WTC11 (cell line): ENCODE measurements at regions not wholly inside any gene's neighbourhood (a gene's known extent, or its start where the extent isn't known, plus 50 kb on each side); places are given as distances from the start of the nearest gene placed in this dataset.

Source experiments
- ATAC-seq: fragments of 200-7000 bp; cut with Tn5 transposase; 2 replicates; pipeline ENCODE4 v1.10.0; 2021; ENCODE audit warnings: mild to moderate bottlenecking, moderate library complexity
- CTCF ChIA-PET: fragments of 300-600 bp; sonication (Branson Sonifier 250); formaldehyde crosslinking; loops from one replicate; lab custom pipeline; 2021; ENCODE audit warnings: antibody characterized with exemption; lab: Charles Lee
- POLR2A ChIA-PET: fragments of 350-600 bp; sonication (Branson Sonifier 250); formaldehyde crosslinking; loops from one replicate; lab custom pipeline; 2021; ENCODE audit warnings: antibody characterized with exemption; lab: Charles Lee
- DNase-seq: peaks from one replicate; pipeline ENCODE4 v3.0.0; 2021; ENCODE audit warnings: low spot score
- H3K27ac Mint-ChIP-seq: 2 replicates; pipeline ENCODE4 v1.8.0; 2021; ENCODE audit warnings: mixed read lengths
- H3K27me3 Mint-ChIP-seq: 2 replicates; pipeline ENCODE4 v1.8.0; 2021; ENCODE audit warnings: low read depth, mild to moderate bottlenecking, moderate library complexity, mixed read lengths
- H3K36me3 Mint-ChIP-seq: 2 replicates; pipeline ENCODE4 v1.8.0; 2021; ENCODE audit warnings: mixed read lengths
- H3K4me1 Mint-ChIP-seq: 2 replicates; pipeline ENCODE4 v1.8.0; 2022; ENCODE audit warnings: mixed read lengths
- H3K4me3 Mint-ChIP-seq: 2 replicates; pipeline ENCODE4 v1.8.0; 2021; ENCODE audit warnings: mild to moderate bottlenecking, moderate library complexity, mixed read lengths
- H3K9me3 Mint-ChIP-seq: 2 replicates; pipeline ENCODE4 v1.8.0; 2021; ENCODE audit warnings: mixed read lengths
- ATF1 ChIP-seq: sonication (generic); formaldehyde crosslinking; IDR thresholded peaks from 2 replicates; pipeline ENCODE4 v1.8.1; 2023; ENCODE audit warnings: mild to moderate bottlenecking, moderate library complexity, missing genetic modification reagents
- ATF2 ChIP-seq: sonication (generic); formaldehyde crosslinking; IDR thresholded peaks from 2 replicates; pipeline ENCODE4 v1.8.1; 2022; ENCODE audit warnings: low read depth, missing genetic modification reagents, borderline replicate concordance
- CBFB ChIP-seq: sonication (generic); formaldehyde crosslinking; IDR thresholded peaks from 2 replicates; pipeline ENCODE4 v1.8.1; 2022; ENCODE audit warnings: mild to moderate bottlenecking, low read depth, missing genetic modification reagents
- CREB1 ChIP-seq: sonication (generic); formaldehyde crosslinking; IDR thresholded peaks from 2 replicates; pipeline ENCODE4 v1.8.0; 2023; ENCODE audit warnings: mild to moderate bottlenecking, missing genetic modification reagents
- GRHL2 ChIP-seq: fragments of 250-450 bp; sonication (Bioruptor Pico); IDR thresholded peaks from 2 replicates; pipeline ENCODE4 v1.8.0; 2022; ENCODE audit warnings: mild to moderate bottlenecking, moderate library complexity; ENCODE audit not compliant: insufficient replicate concordance, severe bottlenecking
- KAT7 ChIP-seq: sonication (generic); formaldehyde crosslinking; IDR thresholded peaks from 2 replicates; pipeline ENCODE4 v1.8.1; 2023; ENCODE audit warnings: missing genetic modification reagents, mild to moderate bottlenecking, borderline replicate concordance
- MXD4 ChIP-seq: fragments of 250-450 bp; sonication (Bioruptor Pico); IDR thresholded peaks from 2 replicates; pipeline ENCODE4 v1.8.0; 2021; ENCODE audit warnings: mild to moderate bottlenecking, moderate library complexity, borderline replicate concordance
- MYBL2 ChIP-seq: sonication (generic); formaldehyde crosslinking; IDR thresholded peaks from 2 replicates; pipeline ENCODE4 v1.8.1; 2023; ENCODE audit warnings: mild to moderate bottlenecking, moderate library complexity, missing genetic modification reagents
- NFYB ChIP-seq: sonication (generic); formaldehyde crosslinking; conservative IDR thresholded peaks from 2 replicates; pipeline ENCODE4 v1.8.0; 2022; ENCODE audit warnings: low read depth, missing genetic modification reagents
- NR3C1 ChIP-seq: sonication (generic); formaldehyde crosslinking; conservative IDR thresholded peaks from 2 replicates; pipeline ENCODE4 v1.8.1; 2023; ENCODE audit warnings: low read depth, mild to moderate bottlenecking, missing genetic modification reagents
- OVOL2 ChIP-seq: fragments of 250-450 bp; sonication (Bioruptor Pico); IDR thresholded peaks from 2 replicates; pipeline ENCODE4 v1.9.0; 2021; ENCODE audit warnings: mild to moderate bottlenecking, borderline replicate concordance
- PRRX2 ChIP-seq: fragments of 250-450 bp; sonication (Bioruptor Pico); IDR thresholded peaks from 2 replicates; pipeline ENCODE4 v1.8.0; 2021; ENCODE audit warnings: mild to moderate bottlenecking
- SMAD4 ChIP-seq: sonication (generic); formaldehyde crosslinking; IDR thresholded peaks from 2 replicates; pipeline ENCODE4 v1.8.0; 2022; ENCODE audit warnings: mild to moderate bottlenecking, missing genetic modification reagents
- TCF7 ChIP-seq: sonication (generic); formaldehyde crosslinking; IDR thresholded peaks from 2 replicates; pipeline ENCODE4 v1.8.0; 2022; ENCODE audit warnings: mild to moderate bottlenecking, low read depth, missing genetic modification reagents, moderate library complexity
- TEAD1 ChIP-seq: sonication (generic); formaldehyde crosslinking; IDR thresholded peaks from 2 replicates; pipeline ENCODE4 v1.8.0; 2022; ENCODE audit warnings: mild to moderate bottlenecking, missing genetic modification reagents
- USF1 ChIP-seq: sonication (generic); formaldehyde crosslinking; IDR thresholded peaks from 2 replicates; pipeline ENCODE4 v1.8.0; 2022; ENCODE audit warnings: mild to moderate bottlenecking, missing genetic modification reagents
- ZBTB43 ChIP-seq: sonication (generic); formaldehyde crosslinking; IDR thresholded peaks from 2 replicates; pipeline ENCODE4 v1.8.1; 2023; ENCODE audit warnings: mild to moderate bottlenecking, missing genetic modification reagents
- TF ChIP-seq, protein P1 (sequence below): sonication (generic); formaldehyde crosslinking; IDR thresholded peaks from 2 replicates; pipeline ENCODE4 v1.8.1; 2023; ENCODE audit warnings: mild to moderate bottlenecking, missing genetic modification reagents, moderate library complexity
- TF ChIP-seq, protein P2 (sequence below): fragments of 250-450 bp; sonication (Bioruptor Pico); conservative IDR thresholded peaks from 2 replicates; pipeline ENCODE4 v1.9.0; 2021; ENCODE audit warnings: mild to moderate bottlenecking
- TF ChIP-seq, protein P3 (sequence below): sonication (generic); formaldehyde crosslinking; IDR thresholded peaks from 2 replicates; pipeline ENCODE4 v1.8.0; 2023; ENCODE audit warnings: mild to moderate bottlenecking, missing genetic modification reagents

- H3K27ac Mint-ChIP-seq: no peak overlapping the region
- no peaks in the 10 kb centered on the region for H3K4me1 Mint-ChIP-seq
- POLR2A ChIA-PET: no interaction called here
- ATAC-seq (no peak), DNase-seq (no peak)
- H3K9me3 Mint-ChIP-seq: peaks cover 24% of the 10 kb centered on the region
- CTCF ChIA-PET: interaction anchor here (1.0 kb wide), 1 partner anchor 146 kb away, joined by 3 read pairs; no protein-coding TSS in a partner anchor
- H3K4me3 Mint-ChIP-seq: no peak overlapping the region
- H3K36me3 Mint-ChIP-seq: peaks cover 11% of the 10 kb centered on the region
- TF ChIP-seq CREB1 (CRISPR knock-in tag) (no peak), TEAD1 (CRISPR knock-in tag) (no peak)
- H3K27me3 Mint-ChIP-seq: no peaks in the 10 kb centered on the region
These were observed 198.6 kb downstream of the MMUT start for GRCh38 chr6:49264496-49264895.

- DNase-seq (no peak), ATAC-seq (peak; percentile 34; the same call in 1 of the 2 replicates)
- Mint-ChIP-seq H3K36me3 (no peaks in the 10 kb centered on the region), H3K4me1 (peaks cover 35% of the 10 kb centered on the region), H3K9me3 (no peaks in the 10 kb centered on the region), H3K27me3 (no peaks in the 10 kb centered on the region), H3K27ac (no peak overlapping the region), H3K4me3 (no peak overlapping the region)
- CTCF ChIA-PET: no interaction called here
- TF ChIP-seq ZBTB43 (CRISPR knock-in tag) (no peak), GRHL2 (CRISPR knock-in tag) (no peak), CBFB (CRISPR knock-in tag) (no peak), SMAD4 (CRISPR knock-in tag) (no peak), TCF7 (CRISPR knock-in tag) (no peak), USF1 (CRISPR knock-in tag) (no peak), MYBL2 (CRISPR knock-in tag) (no peak), NR3C1 (CRISPR knock-in tag) (no peak), ATF2 (no peak), NFYB (CRISPR knock-in tag) (no peak), ATF1 (no peak), PRRX2 (CRISPR knock-in tag) (no peak), OVOL2 (CRISPR knock-in tag) (no peak), KAT7 (CRISPR knock-in tag) (no peak), MXD4 (no peak)
- TF ChIP-seq, protein P1, sequence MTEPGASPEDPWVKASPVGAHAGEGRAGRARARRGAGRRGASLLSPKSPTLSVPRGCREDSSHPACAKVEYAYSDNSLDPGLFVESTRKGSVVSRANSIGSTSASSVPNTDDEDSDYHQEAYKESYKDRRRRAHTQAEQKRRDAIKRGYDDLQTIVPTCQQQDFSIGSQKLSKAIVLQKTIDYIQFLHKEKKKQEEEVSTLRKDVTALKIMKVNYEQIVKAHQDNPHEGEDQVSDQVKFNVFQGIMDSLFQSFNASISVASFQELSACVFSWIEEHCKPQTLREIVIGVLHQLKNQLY: no peak
- TF ChIP-seq, protein P2, sequence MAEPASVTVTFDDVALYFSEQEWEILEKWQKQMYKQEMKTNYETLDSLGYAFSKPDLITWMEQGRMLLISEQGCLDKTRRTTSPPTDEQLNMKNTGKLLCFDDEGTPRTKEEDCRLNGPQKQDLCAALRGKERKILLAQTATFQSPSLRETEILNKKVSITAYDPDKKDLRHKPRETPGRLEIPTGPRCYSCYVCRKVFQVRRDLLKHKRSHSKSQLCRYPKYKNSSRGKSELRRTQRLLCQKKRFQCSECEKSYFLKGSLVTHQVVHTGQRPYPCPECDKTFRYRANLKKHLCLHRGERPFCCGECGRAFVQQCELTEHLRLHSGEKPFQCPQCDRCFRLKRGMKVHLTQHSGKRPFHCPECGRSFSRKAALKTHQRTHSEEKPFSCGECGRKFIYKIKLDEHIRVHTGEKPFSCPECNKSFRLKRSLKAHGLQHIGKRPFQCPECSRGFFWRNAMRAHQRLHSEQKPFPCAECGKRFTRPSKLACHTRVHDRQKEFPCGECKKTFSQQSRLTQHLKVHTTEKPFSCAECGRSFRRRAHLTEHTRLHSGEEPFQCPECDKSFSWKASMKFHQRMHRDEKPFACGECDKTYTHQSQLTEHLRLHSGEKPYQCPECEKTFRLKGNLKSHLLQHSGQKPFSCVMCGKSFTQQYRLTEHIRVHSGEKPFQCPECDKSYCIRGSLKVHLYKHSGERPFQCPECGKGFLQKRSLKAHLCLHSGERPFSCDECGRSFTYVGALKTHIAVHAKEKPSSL: no peak
- TF ChIP-seq, protein P3, sequence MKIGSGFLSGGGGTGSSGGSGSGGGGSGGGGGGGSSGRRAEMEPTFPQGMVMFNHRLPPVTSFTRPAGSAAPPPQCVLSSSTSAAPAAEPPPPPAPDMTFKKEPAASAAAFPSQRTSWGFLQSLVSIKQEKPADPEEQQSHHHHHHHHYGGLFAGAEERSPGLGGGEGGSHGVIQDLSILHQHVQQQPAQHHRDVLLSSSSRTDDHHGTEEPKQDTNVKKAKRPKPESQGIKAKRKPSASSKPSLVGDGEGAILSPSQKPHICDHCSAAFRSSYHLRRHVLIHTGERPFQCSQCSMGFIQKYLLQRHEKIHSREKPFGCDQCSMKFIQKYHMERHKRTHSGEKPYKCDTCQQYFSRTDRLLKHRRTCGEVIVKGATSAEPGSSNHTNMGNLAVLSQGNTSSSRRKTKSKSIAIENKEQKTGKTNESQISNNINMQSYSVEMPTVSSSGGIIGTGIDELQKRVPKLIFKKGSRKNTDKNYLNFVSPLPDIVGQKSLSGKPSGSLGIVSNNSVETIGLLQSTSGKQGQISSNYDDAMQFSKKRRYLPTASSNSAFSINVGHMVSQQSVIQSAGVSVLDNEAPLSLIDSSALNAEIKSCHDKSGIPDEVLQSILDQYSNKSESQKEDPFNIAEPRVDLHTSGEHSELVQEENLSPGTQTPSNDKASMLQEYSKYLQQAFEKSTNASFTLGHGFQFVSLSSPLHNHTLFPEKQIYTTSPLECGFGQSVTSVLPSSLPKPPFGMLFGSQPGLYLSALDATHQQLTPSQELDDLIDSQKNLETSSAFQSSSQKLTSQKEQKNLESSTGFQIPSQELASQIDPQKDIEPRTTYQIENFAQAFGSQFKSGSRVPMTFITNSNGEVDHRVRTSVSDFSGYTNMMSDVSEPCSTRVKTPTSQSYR (CRISPR knock-in tag): no peak
- POLR2A ChIA-PET: no interaction called here
These were observed 205.5 kb downstream of the MMUT start for GRCh38 chr6:49257549-49257948.
